GM18519 (cell line): ENCODE measurements at regions not wholly inside any gene's neighbourhood (a gene's known extent, or its start where the extent isn't known, plus 50 kb on each side); places are given as distances from the start of the nearest gene placed in this dataset.

ENCODE experiments used
- ATAC-seq: cut with Tn5 transposase; IDR thresholded peaks from one replicate; pipeline ENCODE4 v1.9.1; 2021; ENCODE audit warnings: mild to moderate bottlenecking, moderate library complexity; ENCODE audit not compliant: unreplicated experiment, low FRiP score

GRCh38 chr12:60114169-60114568 is 518.3 kb downstream of the SLC16A7 start:
- no peak for ATAC-seq

- no peak for ATAC-seq
Observed at GRCh38 chr12:60119327-60119726, 523.5 kb downstream of the SLC16A7 start.

GRCh38 chr12:60120199-60120598 is 524.4 kb downstream of the SLC16A7 start:
- no peak for ATAC-seq

- ATAC-seq, result no peak
Observed at GRCh38 chr12:60123557-60123956, 527.7 kb downstream of the SLC16A7 start.

GRCh38 chr12:60137513-60137912 is 541.7 kb downstream of the SLC16A7 start:
- ATAC-seq, result no peak

GRCh38 chr12:60138526-60138925 is 542.7 kb downstream of the SLC16A7 start:
- no peak for ATAC-seq

GRCh38 chr12:60144395-60144794 is 548.6 kb downstream of the SLC16A7 start:
- ATAC-seq, result no peak

- ATAC-seq, result no peak
Observed at GRCh38 chr12:60148109-60148508, 552.3 kb downstream of the SLC16A7 start.

- ATAC-seq, result no peak
Observed at GRCh38 chr12:60148831-60149230, 553.0 kb downstream of the SLC16A7 start.

- no peak for ATAC-seq
Observed at GRCh38 chr12:60152756-60153155, 556.9 kb downstream of the SLC16A7 start.

- no peak for ATAC-seq
Observed at GRCh38 chr12:60159761-60160160, 563.9 kb downstream of the SLC16A7 start.

- no peak for ATAC-seq
Observed at GRCh38 chr12:60162988-60163720, 567.3 kb downstream of the SLC16A7 start.

- no peak for ATAC-seq
Observed at GRCh38 chr12:60165781-60166180, 570.0 kb downstream of the SLC16A7 start.

- ATAC-seq, result no peak
Observed at GRCh38 chr12:60168441-60168840, 572.6 kb downstream of the SLC16A7 start.

- no peak for ATAC-seq
Observed at GRCh38 chr12:60169904-60170303, 574.1 kb downstream of the SLC16A7 start.

- no peak for ATAC-seq
Observed at GRCh38 chr12:60172266-60173211, 576.7 kb downstream of the SLC16A7 start.

GRCh38 chr12:60173224-60174170 is 577.7 kb downstream of the SLC16A7 start:
- no peak for ATAC-seq

- no peak for ATAC-seq
Observed at GRCh38 chr12:60174476-60174875, 578.6 kb downstream of the SLC16A7 start.

GRCh38 chr12:60174941-60175340 is 579.1 kb downstream of the SLC16A7 start:
- no peak for ATAC-seq

GRCh38 chr12:60176891-60177290 is 581.1 kb downstream of the SLC16A7 start:
- ATAC-seq, result no peak
